ENCODE measurements at regions not wholly inside any gene's neighbourhood (a gene's known extent, or its start where the extent isn't known, plus 50 kb on each side); places are given as distances from the start of the nearest gene placed in this dataset.
"Not testable (repeated sequence)": the region's sequence is repeated elsewhere in the genome, so short reads cannot be mapped to it uniquely, and the experiment has no call there.

GRCh38 chr12:127599436-127599835 lies 667.5 kb upstream of the TMEM132C start:
- Mint-ChIP-seq H3K9me3 (peaks cover 0 to 15% of the 10 kb centered on the region in 2 donors), H3K4me3 (no peak overlapping the region), H3K4me1 (no peaks in the 10 kb centered on the region), H3K27ac (no peak overlapping the region), H3K27me3 (no peaks in the 10 kb centered on the region)
- DNase-seq (no peak), ATAC-seq (no peak)

- Mint-ChIP-seq H3K9me3 (peaks cover 0 to 20% of the 10 kb centered on the region in 2 donors), H3K4me1 (no peaks in the 10 kb centered on the region), H3K27ac (no peak overlapping the region), H3K27me3 (no peaks in the 10 kb centered on the region), H3K4me3 (no peak overlapping the region)
- DNase-seq, result no peak
- ATAC-seq, result no peak
Observed at GRCh38 chr12:127600211-127600610, 666.8 kb upstream of the TMEM132C start.

- Mint-ChIP-seq H3K4me3 (no peak overlapping the region), H3K9me3 (peaks cover 0 to 8% of the 10 kb centered on the region in 2 donors)
- ATAC-seq, result no peak
Observed at GRCh38 chr12:127606476-127607015, 660.4 kb upstream of the TMEM132C start.

DNA sequence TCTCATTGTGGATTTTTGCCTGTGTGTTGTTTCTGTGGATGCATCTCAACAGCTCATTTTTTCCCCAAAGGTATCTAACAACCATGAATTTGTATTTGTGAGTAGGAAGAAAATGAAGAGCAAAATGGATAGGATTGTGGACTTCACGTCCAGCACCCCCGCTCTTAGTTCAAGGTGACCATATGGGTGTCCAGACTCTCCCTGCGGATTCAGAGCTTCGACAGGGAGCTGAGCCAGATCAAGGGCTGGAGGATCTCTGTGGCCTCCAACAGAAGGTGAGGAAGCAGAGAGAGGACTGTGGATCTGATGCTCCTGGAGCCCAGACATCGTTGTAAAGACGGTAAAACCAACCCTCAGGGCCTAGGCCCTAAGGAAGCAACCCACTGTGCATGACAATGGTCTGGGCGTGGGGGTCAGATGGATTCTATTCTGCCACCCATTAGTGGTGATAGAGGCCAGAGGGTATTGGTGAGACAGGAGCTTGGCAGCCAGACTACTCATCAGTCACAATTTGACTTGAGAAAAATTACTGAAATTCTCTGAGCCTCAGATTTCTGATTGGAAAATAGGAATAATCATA lies 659.7 kb upstream of the TMEM132C start:
- Mint-ChIP-seq H3K4me3 (no peak overlapping the region), H3K4me1 (no peaks in the 10 kb centered on the region), H3K27ac (no peak overlapping the region), H3K27me3 (no peaks in the 10 kb centered on the region), H3K9me3 (peaks cover 0 to 8% of the 10 kb centered on the region in 2 donors)
- DNase-seq, result no peak
- no peak for ATAC-seq

More at GRCh38 chr12:127606476-127607015, 660.4 kb upstream of the TMEM132C start:
- Mint-ChIP-seq H3K27me3 (no peaks in the 10 kb centered on the region), H3K27ac (no peak overlapping the region), H3K4me1 (no peaks in the 10 kb centered on the region)
- no peak for DNase-seq

- H3K9me3 Mint-ChIP-seq, H3K27ac Mint-ChIP-seq, H3K4me3 Mint-ChIP-seq, H3K27me3 Mint-ChIP-seq, DNase-seq, ATAC-seq, H3K4me1 Mint-ChIP-seq: not testable (repeated sequence)
Observed at GRCh38 chr12:127608359-127608758, 658.6 kb upstream of the TMEM132C start.

- no peaks in the 10 kb centered on the region for H3K4me1 Mint-ChIP-seq
- ATAC-seq, result no peak
- H3K27ac Mint-ChIP-seq, result no peak overlapping the region
- no peaks in the 10 kb centered on the region for H3K27me3 Mint-ChIP-seq
- no peak for DNase-seq
- H3K4me3 Mint-ChIP-seq, result no peak overlapping the region
- peaks cover 8 to 9% of the 10 kb centered on the region in 2 donors for H3K9me3 Mint-ChIP-seq
Observed at GRCh38 chr12:127613056-127613455, 653.9 kb upstream of the TMEM132C start.

- Mint-ChIP-seq H3K4me1 (no peaks in the 10 kb centered on the region), H3K4me3 (no peak overlapping the region), H3K9me3 (peaks cover 20% of the 10 kb centered on the region in 2 donors), H3K27ac (no peak overlapping the region), H3K27me3 (no peaks in the 10 kb centered on the region)
- ATAC-seq (no peak), DNase-seq (no peak)
Observed at GRCh38 chr12:127619869-127620734, 646.9 kb upstream of the TMEM132C start.

DNA sequence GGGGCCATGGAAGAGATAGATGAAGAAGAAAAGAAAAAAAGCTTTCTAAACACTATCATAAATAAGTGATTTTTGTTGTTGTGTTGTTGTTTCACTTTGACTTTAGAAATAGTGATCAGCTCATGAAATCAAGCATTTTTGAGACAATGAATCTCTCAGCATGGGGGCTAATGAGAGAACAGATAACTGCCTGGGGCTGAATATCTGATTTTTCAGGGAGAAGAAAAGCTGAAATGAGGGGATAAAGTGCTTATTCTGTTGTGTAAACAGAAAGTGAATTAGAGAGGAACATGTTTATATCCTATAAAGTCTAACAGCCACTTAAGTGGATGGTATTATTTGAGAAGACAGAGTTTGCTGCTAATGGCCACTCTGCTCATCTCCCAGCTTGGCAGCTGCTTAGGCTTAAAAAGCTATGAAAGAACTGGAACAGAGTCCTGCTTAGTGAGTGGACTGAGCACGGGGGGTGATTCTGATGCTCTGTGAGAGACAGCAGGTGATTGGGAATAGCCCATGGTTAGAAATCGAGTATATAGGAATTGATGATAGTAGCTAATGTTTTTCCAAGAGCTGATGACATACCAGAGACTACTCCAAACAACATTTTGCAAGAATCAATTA lies 646.1 kb upstream of the TMEM132C start:
- no peak overlapping the region for H3K4me3 Mint-ChIP-seq
- no peak for ATAC-seq
- no peak overlapping the region for H3K27ac Mint-ChIP-seq
- H3K27me3 Mint-ChIP-seq, result no peaks in the 10 kb centered on the region
- DNase-seq, result no peak
- H3K4me1 Mint-ChIP-seq, result no peaks in the 10 kb centered on the region
- peaks cover 20% of the 10 kb centered on the region in 2 donors for H3K9me3 Mint-ChIP-seq

DNA sequence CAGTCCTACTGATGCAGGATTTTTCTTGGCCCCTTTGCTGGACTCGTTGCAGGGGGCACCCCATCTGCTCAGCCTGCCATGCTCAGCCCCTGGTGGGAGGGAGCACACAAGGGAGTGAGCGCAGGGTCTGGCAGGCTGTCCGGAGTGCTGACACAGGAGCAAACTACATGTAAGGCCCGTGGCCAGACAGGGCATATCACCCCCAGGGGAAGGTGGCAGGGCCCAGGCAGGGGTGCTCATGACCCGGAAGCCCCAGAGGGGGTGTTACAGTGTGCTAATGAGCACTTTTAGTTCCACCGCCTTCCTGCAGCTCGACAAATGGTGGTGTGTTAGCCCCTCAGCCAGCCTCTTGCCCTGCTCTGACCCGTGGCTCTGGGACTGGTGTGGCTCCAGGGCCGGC lies 645.6 kb upstream of the TMEM132C start:
- no peaks in the 10 kb centered on the region for H3K4me1 Mint-ChIP-seq
- ATAC-seq, result peak; percentile 23

DNA sequence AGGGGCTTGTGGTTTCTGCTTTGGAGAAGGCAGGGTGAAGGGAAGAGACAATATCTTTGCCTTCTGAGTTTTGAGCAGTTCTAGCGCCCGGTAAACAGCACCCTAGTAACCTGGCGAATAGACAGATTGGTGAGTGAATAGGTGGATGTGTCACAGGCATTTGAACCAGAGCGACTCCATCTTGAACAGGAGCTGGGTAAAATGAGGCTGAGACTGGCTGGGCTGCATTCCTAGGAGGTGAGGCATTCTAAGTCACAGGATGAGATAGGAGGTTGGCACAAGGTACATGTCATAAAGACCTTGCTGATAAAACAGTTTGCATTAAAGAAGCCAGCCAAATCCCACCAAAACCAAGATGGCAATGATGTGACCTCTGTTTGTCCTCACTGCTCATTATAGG lies 643.6 kb upstream of the TMEM132C start:
- Mint-ChIP-seq H3K4me1 (no peaks in the 10 kb centered on the region), H3K27ac (no peak overlapping the region), H3K4me3 (no peak overlapping the region), H3K27me3 (no peaks in the 10 kb centered on the region), H3K9me3 (peaks cover 11 to 12% of the 10 kb centered on the region in 2 donors)
- DNase-seq (no peak), ATAC-seq (no peak)

More for the DNA sequence above, 645.6 kb upstream of the TMEM132C start:
- no peak overlapping the region for H3K4me3 Mint-ChIP-seq
- peaks cover 17 to 20% of the 10 kb centered on the region in 2 donors for H3K9me3 Mint-ChIP-seq
- H3K27ac Mint-ChIP-seq, result no peak overlapping the region
- H3K27me3 Mint-ChIP-seq, result no peaks in the 10 kb centered on the region
- DNase-seq, result no peak

DNA sequence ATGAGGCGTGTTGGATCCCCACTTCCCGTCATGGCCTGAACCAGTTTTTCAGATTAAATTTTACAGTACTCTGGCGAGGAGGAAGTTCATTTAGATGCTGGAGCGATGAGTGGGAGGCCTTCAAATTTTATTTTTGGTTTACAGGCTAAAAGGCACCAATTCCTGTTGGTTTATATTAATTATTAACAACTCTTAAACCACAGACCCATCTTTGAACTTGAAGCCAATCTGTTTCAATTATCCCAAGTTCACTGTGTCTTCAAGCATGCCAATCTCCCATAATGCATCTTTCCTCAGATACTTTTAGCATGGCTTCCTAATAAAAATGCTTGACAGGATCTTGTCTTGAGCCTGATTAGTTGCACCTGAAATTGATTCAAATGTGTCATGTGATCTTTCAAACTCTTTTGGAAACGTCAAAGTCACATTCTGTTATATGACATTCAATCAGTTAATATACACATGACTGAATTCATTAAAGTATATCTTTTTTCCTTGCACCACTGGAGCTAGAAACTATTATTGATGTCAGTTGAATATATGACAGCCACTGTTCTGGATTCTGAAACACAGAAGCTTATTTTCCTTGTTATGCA lies 641.7 kb upstream of the TMEM132C start:
- Mint-ChIP-seq H3K4me1 (no peaks in the 10 kb centered on the region), H3K9me3 (peaks cover 6 to 12% of the 10 kb centered on the region in 2 donors), H3K27me3 (no peaks in the 10 kb centered on the region), H3K27ac (no peak overlapping the region), H3K4me3 (no peak overlapping the region)
- ATAC-seq (no peak), DNase-seq (no peak)

GRCh38 chr12:127628645-127629044 lies 638.3 kb upstream of the TMEM132C start:
- Mint-ChIP-seq H3K4me1 (no peaks in the 10 kb centered on the region), H3K4me3 (no peak overlapping the region), H3K27me3 (no peaks in the 10 kb centered on the region), H3K27ac (no peak overlapping the region), H3K9me3 (peaks cover 6% of the 10 kb centered on the region in 2 donors)
- no peak for ATAC-seq
- no peak for DNase-seq

DNA sequence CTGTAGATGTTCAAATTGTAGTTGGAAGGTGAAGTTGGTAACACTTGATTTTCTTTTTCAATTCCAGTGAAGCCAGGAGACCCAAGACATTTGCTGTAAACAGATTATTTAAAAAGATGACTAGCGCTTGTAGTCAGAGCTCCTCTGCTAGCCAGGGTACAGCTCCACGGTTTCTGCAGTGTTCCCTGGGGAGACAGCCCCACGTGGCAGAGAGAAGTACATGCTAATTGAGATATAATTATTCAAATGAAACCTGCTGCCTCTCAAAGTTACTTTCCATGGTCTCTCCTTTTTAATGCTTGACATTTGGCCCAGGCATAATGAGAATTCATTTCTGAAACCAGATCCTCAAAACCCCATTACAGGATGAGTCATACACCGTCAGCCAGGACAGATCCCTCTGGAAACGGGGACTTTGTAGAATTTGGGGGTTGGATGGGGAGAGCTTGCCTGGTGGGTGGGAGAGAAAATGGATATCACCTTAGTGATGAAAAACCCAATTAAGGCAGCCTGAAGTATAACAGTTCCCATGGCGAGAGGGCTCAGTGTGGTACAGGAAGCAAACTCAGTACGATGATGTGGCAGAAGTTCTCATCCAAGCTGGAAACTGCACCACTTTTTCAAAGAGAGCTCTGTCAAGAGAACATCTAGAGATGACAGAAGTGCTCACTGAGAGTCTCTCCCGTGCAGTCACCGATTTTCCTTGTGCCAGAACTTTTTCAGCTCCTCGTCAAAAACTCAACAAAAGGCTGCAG lies 637.7 kb upstream of the TMEM132C start:
- H3K9me3 Mint-ChIP-seq, result peaks cover 6% of the 10 kb centered on the region in 2 donors
- H3K4me3 Mint-ChIP-seq, result no peak overlapping the region
- H3K4me1 Mint-ChIP-seq, result no peaks in the 10 kb centered on the region
- ATAC-seq (no peak), DNase-seq (no peak)
- H3K27ac Mint-ChIP-seq, result no peak overlapping the region
- no peaks in the 10 kb centered on the region for H3K27me3 Mint-ChIP-seq

- no peak overlapping the region for H3K4me3 Mint-ChIP-seq
- H3K27ac Mint-ChIP-seq, result no peak overlapping the region
- peaks cover 0 to 5% of the 10 kb centered on the region in 2 donors for H3K9me3 Mint-ChIP-seq
- DNase-seq (no peak), ATAC-seq (no peak)
- H3K27me3 Mint-ChIP-seq, result no peaks in the 10 kb centered on the region
- H3K4me1 Mint-ChIP-seq, result no peaks in the 10 kb centered on the region
Observed at GRCh38 chr12:127632461-127632860, 634.5 kb upstream of the TMEM132C start.

DNA sequence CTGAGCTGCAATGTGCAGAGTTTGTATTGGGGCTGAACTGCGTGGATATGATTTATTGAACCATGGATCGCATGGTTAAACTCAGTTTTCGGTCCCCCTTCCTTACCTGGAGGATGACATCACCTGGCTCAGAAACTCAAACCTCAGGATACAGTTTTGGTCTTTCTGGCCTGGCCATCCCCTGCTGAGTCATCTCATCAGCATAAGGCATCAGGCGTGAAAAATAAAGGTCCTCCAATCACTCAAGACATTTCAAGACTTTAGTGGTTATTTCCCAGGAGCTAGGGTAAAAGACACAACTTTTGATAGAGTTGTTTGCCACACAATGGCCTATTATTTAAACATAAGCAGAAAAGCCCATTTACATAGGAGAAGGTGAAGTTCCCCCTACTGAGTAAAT lies 631.1 kb upstream of the TMEM132C start:
- Mint-ChIP-seq H3K4me3 (no peak overlapping the region), H3K27me3 (no peaks in the 10 kb centered on the region), H3K4me1 (no peaks in the 10 kb centered on the region), H3K27ac (no peak overlapping the region), H3K9me3 (peaks cover 5 to 8% of the 10 kb centered on the region in 2 donors)
- ATAC-seq, result no peak
- no peak for DNase-seq
